Skeletal muscle satellite cell (primary cell): ENCODE measurements at regions not wholly inside any gene's neighbourhood (a gene's known extent, or its start where the extent isn't known, plus 50 kb on each side); places are given as distances from the start of the nearest gene placed in this dataset.

Experiments used
- H3K27me3 ChIP-seq: 2 replicates; pipeline ENCODE4 v1.7.0; 2013; ENCODE audit warnings: low read length; ENCODE audit not compliant: control insufficient read depth, insufficient read depth
- H3K36me3 ChIP-seq: 2 replicates; pipeline ENCODE4 v1.7.0; 2013; ENCODE audit warnings: mild to moderate bottlenecking, control low read depth, low read length; ENCODE audit not compliant: insufficient read depth
- H3K4me1 ChIP-seq: 2 replicates; pipeline ENCODE4 v1.7.0; 2013; ENCODE audit warnings: low read length; ENCODE audit not compliant: control insufficient read depth, insufficient read depth
- H3K4me2 ChIP-seq: 2 replicates; pipeline ENCODE4 v1.7.0; 2013; ENCODE audit warnings: mild to moderate bottlenecking, low read length
- H3K4me3 ChIP-seq: 2 replicates; pipeline ENCODE4 v1.7.0; 2013; ENCODE audit warnings: low read length
- H3K9ac ChIP-seq: 2 replicates; pipeline ENCODE4 v1.7.0; 2013; ENCODE audit warnings: mild to moderate bottlenecking, low read depth, low read length, moderate library complexity
- H3K9me3 ChIP-seq: replicated peaks from 2 replicates; pipeline ENCODE4 v1.7.0; 2013; ENCODE audit warnings: mild to moderate bottlenecking, control low read depth, low read length

DNA sequence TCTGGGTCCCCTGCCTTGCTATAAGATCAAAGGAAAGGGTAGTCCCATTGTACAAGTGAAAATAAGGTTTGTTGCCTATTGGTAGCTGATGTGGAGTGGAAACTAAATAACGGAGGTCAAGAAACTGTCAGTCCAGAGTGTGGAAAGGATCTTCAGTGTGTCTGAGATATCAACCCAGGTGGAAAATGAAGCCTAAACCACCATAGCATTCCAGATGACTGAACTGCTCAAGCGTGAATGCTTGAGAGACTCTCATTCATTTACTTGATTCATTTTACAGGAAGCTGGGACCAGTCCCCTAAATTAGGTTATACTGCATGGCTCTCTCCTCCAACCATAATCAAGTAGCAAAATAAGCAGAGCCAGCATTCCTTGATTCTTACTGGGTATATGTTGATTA is 116.0 kb upstream of the SLC28A3 start:
- H3K27me3 ChIP-seq: no peaks in the 10 kb centered on the region
- no peaks in the 10 kb centered on the region for H3K4me1 ChIP-seq
- no peak overlapping the region for H3K4me2 ChIP-seq
- no peak overlapping the region for H3K9ac ChIP-seq
- no peaks in the 10 kb centered on the region for H3K9me3 ChIP-seq
- no peaks in the 10 kb centered on the region for H3K36me3 ChIP-seq
- H3K4me3 ChIP-seq: no peak overlapping the region

- H3K9me3 ChIP-seq: no peaks in the 10 kb centered on the region
- no peak overlapping the region for H3K4me2 ChIP-seq
- H3K9ac ChIP-seq: no peak overlapping the region
- H3K4me3 ChIP-seq: no peak overlapping the region
- H3K4me1 ChIP-seq: no peaks in the 10 kb centered on the region
- H3K27me3 ChIP-seq: no peaks in the 10 kb centered on the region
- no peaks in the 10 kb centered on the region for H3K36me3 ChIP-seq
Observed at GRCh38 chr9:84460695-84461094, 120.1 kb upstream of the SLC28A3 start.

GRCh38 chr9:84463272-84463671 is 122.7 kb upstream of the SLC28A3 start:
- no peaks in the 10 kb centered on the region for H3K36me3 ChIP-seq
- no peaks in the 10 kb centered on the region for H3K9me3 ChIP-seq
- no peak overlapping the region for H3K9ac ChIP-seq
- H3K4me1 ChIP-seq: no peaks in the 10 kb centered on the region
- H3K4me2 ChIP-seq: no peak overlapping the region
- no peak overlapping the region for H3K4me3 ChIP-seq
- H3K27me3 ChIP-seq: no peaks in the 10 kb centered on the region

DNA sequence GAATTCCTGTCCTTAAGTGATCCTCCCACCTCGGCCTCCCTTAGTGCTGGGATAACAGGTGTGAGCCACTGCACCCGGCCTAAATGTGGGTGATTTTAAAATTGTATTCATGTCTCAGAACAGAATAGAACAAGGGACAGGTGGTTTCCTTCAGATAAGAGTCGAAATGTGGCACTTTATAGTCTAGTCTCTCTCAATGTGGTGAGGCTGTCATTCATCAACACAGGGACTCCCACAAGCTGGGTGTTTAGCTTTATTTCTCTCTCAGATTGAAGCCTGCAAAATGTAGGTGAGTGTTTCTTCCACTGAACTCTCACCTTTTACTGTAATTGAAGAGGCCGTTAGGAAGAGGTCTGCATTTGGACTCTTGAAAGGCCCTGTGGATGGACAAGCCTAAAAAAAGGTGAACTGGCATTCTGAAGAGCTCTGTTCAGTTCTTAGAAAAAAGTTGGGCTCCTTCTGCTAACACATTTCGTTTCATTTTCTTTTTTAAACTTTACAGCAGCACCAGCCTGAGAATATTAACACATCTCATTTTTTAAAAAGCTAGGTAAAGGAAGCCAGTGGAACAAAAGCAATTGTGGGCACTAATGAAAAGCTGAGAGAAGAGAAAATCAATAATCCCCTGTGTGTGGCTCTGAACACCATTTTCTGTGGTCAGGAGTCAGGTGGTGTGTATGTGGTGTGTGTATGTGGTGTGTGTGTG is 126.2 kb upstream of the SLC28A3 start:
- Histone ChIP-seq H3K9me3 (no peaks in the 10 kb centered on the region), H3K4me1 (no peaks in the 10 kb centered on the region), H3K4me3 (no peak overlapping the region), H3K9ac (no peak overlapping the region), H3K27me3 (no peaks in the 10 kb centered on the region), H3K36me3 (no peaks in the 10 kb centered on the region), H3K4me2 (no peak overlapping the region)

GRCh38 chr9:84471816-84472215 is 131.3 kb upstream of the SLC28A3 start:
- H3K4me2 ChIP-seq: no peak overlapping the region
- H3K36me3 ChIP-seq: no peaks in the 10 kb centered on the region
- no peaks in the 10 kb centered on the region for H3K27me3 ChIP-seq
- no peak overlapping the region for H3K9ac ChIP-seq
- H3K9me3 ChIP-seq: no peaks in the 10 kb centered on the region
- no peaks in the 10 kb centered on the region for H3K4me1 ChIP-seq
- H3K4me3 ChIP-seq: no peak overlapping the region

GRCh38 chr9:84478996-84479395 is 138.4 kb upstream of the SLC28A3 start:
- Histone ChIP-seq H3K9ac (no peak overlapping the region), H3K4me2 (no peak overlapping the region), H3K9me3 (no peaks in the 10 kb centered on the region), H3K27me3 (no peaks in the 10 kb centered on the region), H3K4me1 (no peaks in the 10 kb centered on the region), H3K4me3 (no peak overlapping the region), H3K36me3 (no peaks in the 10 kb centered on the region)

- H3K9ac ChIP-seq: no peak overlapping the region
- H3K9me3 ChIP-seq: no peaks in the 10 kb centered on the region
- no peak overlapping the region for H3K4me3 ChIP-seq
- H3K36me3 ChIP-seq: no peaks in the 10 kb centered on the region
- H3K27me3 ChIP-seq: no peaks in the 10 kb centered on the region
- H3K4me2 ChIP-seq: no peak overlapping the region
- H3K4me1 ChIP-seq: no peaks in the 10 kb centered on the region
Observed at GRCh38 chr9:84480071-84480470, 139.5 kb upstream of the SLC28A3 start.

DNA sequence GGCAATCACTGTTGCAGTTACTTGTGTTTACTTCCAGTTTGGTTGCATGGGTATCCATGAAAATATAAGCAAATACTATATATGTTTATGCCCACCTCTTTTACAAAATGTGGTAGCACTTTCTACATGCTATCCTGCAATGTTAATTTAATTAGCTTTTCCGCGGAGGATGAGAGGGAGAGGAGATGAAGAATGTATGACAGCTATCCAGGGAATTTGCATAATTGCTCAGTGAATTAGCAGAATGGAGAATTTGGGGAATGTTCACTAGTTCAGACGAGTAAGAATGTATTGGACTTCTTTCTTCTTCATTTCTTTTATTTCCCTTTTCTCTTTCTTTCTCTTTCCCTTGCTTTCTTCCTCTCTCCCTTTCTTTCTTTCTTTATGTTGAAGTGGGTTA is 140.7 kb upstream of the SLC28A3 start:
- no peaks in the 10 kb centered on the region for H3K4me1 ChIP-seq
- no peak overlapping the region for H3K9ac ChIP-seq
- H3K4me2 ChIP-seq: no peak overlapping the region
- no peaks in the 10 kb centered on the region for H3K27me3 ChIP-seq
- H3K36me3 ChIP-seq: no peaks in the 10 kb centered on the region
- no peak overlapping the region for H3K4me3 ChIP-seq
- H3K9me3 ChIP-seq: no peaks in the 10 kb centered on the region

DNA sequence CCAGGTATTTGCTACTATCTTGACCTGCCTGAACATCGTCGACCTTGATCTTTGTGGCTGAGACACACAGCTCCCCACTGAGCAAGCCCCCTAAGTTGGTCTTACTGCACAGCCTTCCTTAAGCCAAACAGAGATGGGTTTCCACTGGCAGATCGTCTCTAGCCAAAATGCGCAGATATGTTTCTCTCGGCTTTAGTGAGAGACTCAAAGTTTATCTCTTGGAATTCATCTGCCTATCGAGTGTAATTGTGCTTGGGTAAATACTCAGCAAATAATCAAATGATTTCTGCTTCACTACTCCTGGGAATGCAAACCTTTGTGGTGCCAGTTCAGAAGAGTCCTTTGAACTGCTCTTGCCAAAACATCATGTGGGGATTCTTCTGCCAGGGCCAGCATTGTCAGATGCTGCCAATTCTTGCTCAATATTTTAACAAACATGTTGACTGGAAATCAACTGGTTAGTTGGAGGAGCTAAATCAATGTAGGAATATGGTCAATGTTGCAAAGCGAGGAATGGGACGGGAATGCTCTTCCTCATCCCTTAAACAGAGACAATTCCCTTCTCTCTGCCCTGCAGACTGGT is 141.2 kb upstream of the SLC28A3 start:
- Histone ChIP-seq H3K9ac (no peak overlapping the region), H3K4me1 (no peaks in the 10 kb centered on the region), H3K4me3 (no peak overlapping the region), H3K9me3 (no peaks in the 10 kb centered on the region), H3K36me3 (no peaks in the 10 kb centered on the region), H3K27me3 (no peaks in the 10 kb centered on the region), H3K4me2 (no peak overlapping the region)

GRCh38 chr9:84482607-84483006 is 142.0 kb upstream of the SLC28A3 start:
- no peak overlapping the region for H3K9ac ChIP-seq
- no peaks in the 10 kb centered on the region for H3K27me3 ChIP-seq
- H3K4me3 ChIP-seq: no peak overlapping the region
- no peaks in the 10 kb centered on the region for H3K4me1 ChIP-seq
- H3K4me2 ChIP-seq: no peak overlapping the region
- H3K36me3 ChIP-seq: no peaks in the 10 kb centered on the region
- no peaks in the 10 kb centered on the region for H3K9me3 ChIP-seq

DNA sequence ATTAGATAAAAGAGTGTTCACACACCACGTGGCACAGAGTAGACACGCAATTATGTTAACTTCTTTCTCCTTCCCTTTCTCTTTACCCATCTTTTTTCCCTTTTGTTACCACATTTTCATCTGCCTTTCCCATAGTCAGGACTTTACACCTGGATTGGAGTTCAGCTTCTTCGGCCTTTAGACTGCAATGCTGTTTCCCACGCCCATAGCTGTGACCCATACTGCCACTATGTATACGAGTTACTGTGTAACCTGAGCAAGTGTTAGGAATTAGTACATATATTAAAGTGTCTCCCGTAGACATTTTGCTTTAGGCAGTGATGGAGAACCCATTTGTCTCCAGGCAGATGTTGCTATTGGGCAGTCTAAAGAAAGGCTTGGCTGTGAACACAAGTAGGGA is 143.6 kb upstream of the SLC28A3 start:
- Histone ChIP-seq H3K36me3 (no peaks in the 10 kb centered on the region), H3K4me2 (no peak overlapping the region), H3K4me3 (no peak overlapping the region), H3K27me3 (no peaks in the 10 kb centered on the region), H3K9me3 (no peaks in the 10 kb centered on the region), H3K4me1 (no peaks in the 10 kb centered on the region), H3K9ac (no peak overlapping the region)

DNA sequence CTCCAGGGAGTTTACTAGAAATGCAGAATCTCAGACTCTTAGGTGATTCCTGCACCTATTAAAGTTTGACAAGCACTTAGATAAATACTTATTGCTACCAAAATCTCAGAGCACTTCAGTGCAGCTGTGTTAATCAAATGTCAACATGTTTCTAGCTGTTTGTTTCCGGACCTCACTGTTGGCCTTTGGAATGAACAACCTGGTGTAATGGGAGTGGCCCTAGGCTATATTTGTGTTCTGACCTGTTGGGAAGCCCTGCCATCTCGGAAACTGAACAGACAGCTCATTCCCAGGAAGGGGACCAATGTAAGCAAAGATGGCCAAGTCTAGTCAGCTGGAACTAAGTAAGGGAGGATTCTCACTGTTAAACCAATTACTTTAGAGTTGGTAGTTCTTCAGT is 145.0 kb upstream of the SLC28A3 start:
- Histone ChIP-seq H3K9ac (no peak overlapping the region), H3K4me3 (no peak overlapping the region), H3K27me3 (no peaks in the 10 kb centered on the region), H3K36me3 (no peaks in the 10 kb centered on the region), H3K4me2 (no peak overlapping the region), H3K4me1 (no peaks in the 10 kb centered on the region), H3K9me3 (no peaks in the 10 kb centered on the region)
